ENCODE measurements at regions not wholly inside any gene's neighbourhood (a gene's known extent, or its start where the extent isn't known, plus 50 kb on each side); places are given as distances from the start of the nearest gene placed in this dataset.
"Not testable (repeated sequence)": the region's sequence is repeated elsewhere in the genome, so short reads cannot be mapped to it uniquely, and the experiment has no call there.

GRCh38 chr6:88417361-88417760 is 251.2 kb upstream of the CNR1 start:
- TF ChIP-seq POLR2A, CTCF (IDR thresholded peaks at IDR 0.05): not testable (repeated sequence)
